ENCODE measurements at regions not wholly inside any gene's neighbourhood (a gene's known extent, or its start where the extent isn't known, plus 50 kb on each side); places are given as distances from the start of the nearest gene placed in this dataset.
"Not testable (repeated sequence)": the region's sequence is repeated elsewhere in the genome, so short reads cannot be mapped to it uniquely, and the experiment has no call there.

GRCh38 chr2:71932780-71933466 lies 214.7 kb downstream of the CYP26B1 start:
- H3K27ac ChIP-seq (ENCODE audit: low read depth, low read length), result no peak overlapping the region
- WGBS, 3 donors, result 79 to 89% (median 87%) methylated on average over 13 of the region's 13 CpGs

- WGBS, 3 donors, result 71 to 84% (median 84%) methylated on average over 13 of the region's 13 CpGs
- H3K27ac ChIP-seq (ENCODE audit: low read depth, low read length), result no peak overlapping the region
Measured at GRCh38 chr2:71932037-71932779, 215.5 kb downstream of the CYP26B1 start.

- no peak overlapping the region for H3K27ac ChIP-seq (ENCODE audit: low read depth, low read length)
- 66 to 82% (median 80%) methylated on average over 12 of the region's 12 CpGs for WGBS, 3 donors
Measured at GRCh38 chr2:71930049-71930681, 217.5 kb downstream of the CYP26B1 start.

- 70 to 79% (median 75%) methylated on average over 2 of the region's 2 CpGs for WGBS, 3 donors
Measured at GRCh38 chr2:71929482-71929772, 218.2 kb downstream of the CYP26B1 start.

GRCh38 chr2:71928734-71929481 lies 218.8 kb downstream of the CYP26B1 start:
- no peak overlapping the region for H3K27ac ChIP-seq (ENCODE audit: low read depth, low read length)
- 93 to 96% (median 93%) methylated on average over 11 of the region's 11 CpGs for WGBS, 3 donors

More at GRCh38 chr2:71929482-71929772, 218.2 kb downstream of the CYP26B1 start:
- no peak overlapping the region for H3K27ac ChIP-seq (ENCODE audit: low read depth, low read length)

- no peak overlapping the region for H3K27ac ChIP-seq (ENCODE audit: low read depth, low read length)
- 94 to 95% (median 95%) methylated on average over 10 of the region's 10 CpGs for WGBS, 3 donors
Measured at GRCh38 chr2:71927757-71928715, 219.6 kb downstream of the CYP26B1 start.

- WGBS, 3 donors, result 86 to 93% (median 93%) methylated on average over 16 of the region's 16 CpGs
- H3K27ac ChIP-seq (ENCODE audit: low read depth, low read length), result no peak overlapping the region
Measured at GRCh38 chr2:71926876-71927756, 220.5 kb downstream of the CYP26B1 start.

GRCh38 chr2:71926089-71926447 lies 221.6 kb downstream of the CYP26B1 start:
- 88 to 95% (median 92%) methylated on average over 9 of the region's 9 CpGs for WGBS, 3 donors
- no peak overlapping the region for H3K27ac ChIP-seq (ENCODE audit: low read depth, low read length)

- H3K27ac ChIP-seq (ENCODE audit: low read depth, low read length), result no peak overlapping the region
- 81 to 84% (median 83%) methylated on average over 13 to 14 of the region's 14 CpGs for WGBS, 3 donors
Measured at GRCh38 chr2:71925268-71926088, 222.2 kb downstream of the CYP26B1 start.

- no peak overlapping the region for H3K27ac ChIP-seq (ENCODE audit: low read depth, low read length)
- WGBS, 3 donors, result 34 to 38% (median 35%) methylated on average over 7 of the region's 7 CpGs
Measured at GRCh38 chr2:71923887-71924533, 223.7 kb downstream of the CYP26B1 start.

- H3K27ac ChIP-seq (ENCODE audit: low read depth, low read length), result no peak overlapping the region
Measured at GRCh38 chr2:71923143-71923525, 224.5 kb downstream of the CYP26B1 start.

GRCh38 chr2:71922499-71923142 lies 225.0 kb downstream of the CYP26B1 start:
- H3K27ac ChIP-seq (ENCODE audit: low read depth, low read length), result no peak overlapping the region
- WGBS, 3 donors, result 75 to 91% (median 86%) methylated on average over 7 of the region's 7 CpGs

GRCh38 chr2:71922091-71922490 lies 225.6 kb downstream of the CYP26B1 start:
- 85 to 91% (median 89%) methylated on average over 2 of the region's 2 CpGs for WGBS, 3 donors
- H3K27ac ChIP-seq (ENCODE audit: low read depth, low read length), result no peak overlapping the region

- WGBS, 3 donors, result 60 to 70% (median 62%) methylated on average over 5 of the region's 5 CpGs
- H3K27ac ChIP-seq (ENCODE audit: low read depth, low read length), result not testable (repeated sequence)
Measured at GRCh38 chr2:71920819-71921218, 226.8 kb downstream of the CYP26B1 start.

GRCh38 chr2:71919708-71920107 lies 228.0 kb downstream of the CYP26B1 start:
- H3K27ac ChIP-seq (ENCODE audit: low read depth, low read length), result no peak overlapping the region

GRCh38 chr2:71910277-71910676 lies 237.4 kb downstream of the CYP26B1 start:
- H3K27ac ChIP-seq (ENCODE audit: low read depth, low read length), result no peak overlapping the region
- WGBS, 3 donors, result 73 to 91% (median 83%) methylated on average over 1 of the region's 1 CpG
